GM15510 (cell line): ENCODE measurements at regions not wholly inside any gene's neighbourhood (a gene's known extent, or its start where the extent isn't known, plus 50 kb on each side); places are given as distances from the start of the nearest gene placed in this dataset.

ENCODE experiments used
- POLR2A ChIP-seq: IDR thresholded peaks from 3 replicates; pipeline ENCODE4 v1.6.1; 2011; ENCODE audit warnings: borderline replicate concordance; ENCODE audit not compliant: insufficient read length; ENCODE audit errors: extremely low read depth

DNA sequence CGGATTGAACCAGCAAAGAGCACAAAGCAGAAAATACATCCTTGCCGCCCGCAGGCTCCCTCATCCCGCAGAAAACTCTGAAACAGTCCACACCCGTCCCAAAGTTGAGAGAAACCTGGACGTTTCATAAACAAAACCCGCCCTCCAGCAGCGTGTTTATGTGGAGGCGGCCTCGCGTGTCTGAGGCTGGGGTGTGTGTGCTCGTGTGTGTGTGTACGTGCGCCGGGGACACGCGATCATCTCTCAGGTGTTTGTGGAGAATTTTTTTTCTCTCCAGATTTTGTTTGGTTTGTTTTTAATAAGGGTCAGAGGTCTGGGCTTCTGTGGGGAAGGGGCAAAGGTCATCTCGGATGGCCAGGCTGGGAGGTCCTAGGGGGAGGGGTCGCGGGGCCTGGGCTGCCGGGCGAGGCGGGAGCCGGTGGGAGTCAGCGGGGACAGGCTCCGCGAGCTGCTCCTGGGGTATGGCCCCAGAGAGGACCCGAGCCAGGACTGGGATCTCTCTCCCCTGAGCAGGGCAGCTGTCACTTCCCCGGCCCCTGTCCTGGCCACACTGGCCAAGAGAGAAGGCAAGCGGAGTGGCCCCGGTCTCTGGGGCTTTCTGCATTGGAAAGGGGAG, 206.4 kb downstream of the C9orf50 start:
- no peak for TF ChIP-seq POLR2A

- peak; percentile 71 for TF ChIP-seq POLR2A
Measured at GRCh38 chr9:129413537-129414376, 207.1 kb downstream of the C9orf50 start.

GRCh38 chr9:129412814-129413536, 207.9 kb downstream of the C9orf50 start:
- TF ChIP-seq POLR2A: no peak

GRCh38 chr9:129411501-129412175, 209.3 kb downstream of the C9orf50 start:
- TF ChIP-seq POLR2A: no peak

DNA sequence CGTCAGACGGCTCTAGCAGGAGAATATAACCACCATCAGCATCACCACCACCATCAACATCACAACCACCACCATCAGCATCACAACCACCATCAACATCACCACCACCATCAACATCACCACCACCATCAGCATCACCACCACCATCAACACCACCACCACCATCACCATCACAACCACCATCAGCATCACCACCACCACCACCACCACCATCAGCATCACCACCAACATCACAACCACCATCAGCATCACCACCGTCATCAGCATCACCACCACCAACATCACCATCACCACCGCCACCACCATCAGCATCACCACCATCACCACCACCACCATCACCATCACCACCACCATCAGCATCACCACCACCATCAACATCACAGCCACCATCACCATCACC, 210.7 kb downstream of the C9orf50 start:
- no peak for TF ChIP-seq POLR2A

GRCh38 chr9:129408535-129409215, 212.2 kb downstream of the C9orf50 start:
- no peak for TF ChIP-seq POLR2A

GRCh38 chr9:129407905-129408452, 212.9 kb downstream of the C9orf50 start:
- no peak for TF ChIP-seq POLR2A

GRCh38 chr9:129406278-129407225, 214.3 kb downstream of the C9orf50 start:
- TF ChIP-seq POLR2A: no peak

GRCh38 chr9:129405827-129406213, 215.1 kb downstream of the C9orf50 start:
- no peak for TF ChIP-seq POLR2A

DNA sequence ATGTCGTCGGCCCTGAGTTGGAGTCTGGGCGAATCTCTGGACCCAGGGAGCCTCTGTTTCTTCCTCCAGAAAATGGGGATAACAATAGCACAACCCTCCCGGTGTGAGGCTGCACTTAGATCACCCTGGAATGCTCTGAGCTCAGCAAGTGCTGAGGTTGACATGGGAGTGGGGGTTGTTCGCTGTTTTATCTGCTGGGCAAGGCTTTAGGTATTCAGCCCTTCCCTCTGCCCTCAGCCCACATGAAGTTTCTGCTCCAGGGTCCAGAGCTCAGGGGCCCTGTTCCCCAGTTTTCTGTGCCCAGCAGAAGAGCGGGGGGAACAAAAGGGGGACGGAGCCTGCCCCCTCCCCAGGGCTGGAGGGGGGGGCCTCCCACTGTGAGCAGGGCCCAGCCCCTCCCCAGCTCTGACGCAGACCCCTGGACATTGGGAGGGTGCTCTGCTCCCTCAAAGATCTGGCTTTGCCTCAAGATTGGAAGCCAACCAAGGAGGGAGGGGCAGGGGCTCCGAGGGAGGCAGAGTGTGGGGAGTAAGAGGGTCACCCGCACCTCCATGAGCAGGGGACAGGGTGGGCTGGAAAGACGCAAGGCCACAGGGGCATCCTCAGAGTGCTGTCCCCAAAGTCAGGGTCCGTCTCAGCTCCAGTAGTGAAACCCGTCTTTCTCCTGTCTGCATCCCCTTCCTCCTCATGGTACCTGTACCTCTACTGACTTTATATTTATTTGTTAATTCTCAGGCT, 215.6 kb downstream of the C9orf50 start:
- no peak for TF ChIP-seq POLR2A

- no peak for TF ChIP-seq POLR2A
Measured at GRCh38 chr9:129404621-129405020, 216.3 kb downstream of the C9orf50 start.
